ENCODE measurements at regions not wholly inside any gene's neighbourhood (a gene's known extent, or its start where the extent isn't known, plus 50 kb on each side); places are given as distances from the start of the nearest gene placed in this dataset.

DNA sequence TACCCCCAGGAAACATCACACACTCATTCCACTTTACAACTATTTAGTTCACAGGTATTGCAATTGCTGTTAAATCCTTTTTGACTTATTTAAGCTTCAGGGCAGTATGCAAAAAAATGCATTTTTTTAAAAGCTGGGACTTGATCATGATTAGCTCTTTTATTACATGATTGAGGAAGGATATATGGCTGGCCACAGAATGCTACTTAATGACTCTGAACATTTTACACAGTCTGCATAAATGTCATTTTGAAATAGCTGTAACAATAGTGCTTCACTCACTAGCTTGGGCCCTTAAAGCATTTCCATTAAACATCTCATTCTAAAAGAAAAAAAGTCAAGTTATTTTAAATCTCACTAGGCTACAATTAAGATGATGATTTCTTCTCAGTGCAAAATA lies 429.7 kb downstream of the FRK start:
- Histone ChIP-seq H3K79me2 (ENCODE audit: insufficient read depth, low read length) (no peaks in the 10 kb centered on the region), H3K27me3 (ENCODE audit: control insufficient read depth in 1 of 2, insufficient read depth in 2 of 2, low read length in 2 of 2) (no peaks in the 10 kb centered on the region), H3K36me3 (replicated peaks in 1 of 2; ENCODE audit: control insufficient read depth in 1 of 2, insufficient read depth in 2 of 2, low read length in 2 of 2) (no peaks in the 10 kb centered on the region), H3K27ac (ENCODE audit: extremely low read length, insufficient read depth, low read length) (no peak overlapping the region), H3K4me3 (replicated peaks in 1 of 3; ENCODE audit: insufficient read depth in 1 of 3, low read depth in 2 of 3, low read length in 3 of 3) (no peak overlapping the region), H2AFZ (ENCODE audit: low read length) (no peak overlapping the region), H3K9me3 (ENCODE audit: low read length) (no peaks in the 10 kb centered on the region), H4K20me1 (ENCODE audit: insufficient read depth, low read length) (no peaks in the 10 kb centered on the region), H3K4me1 (ENCODE audit: insufficient read depth, low read length) (no peaks in the 10 kb centered on the region), H3K9ac (ENCODE audit: insufficient read depth, low read depth, low read length) (no peak overlapping the region), H3K4me2 (ENCODE audit: low read depth, low read length) (no peak overlapping the region)
- DNase-seq (ENCODE audit: low spot score) (no peak), ATAC-seq (no peak), FAIRE-seq (no peak)
- no TSS peak for BruUV-seq (replicated peaks)
- in situ Hi-C loops (cut with HindIII; ENCODE audit: extremely low pct_ligation_motif_present, low pct_unique_long_range_greater_than_20kb) (no loop called here), intact Hi-C loops (cut with micrococcal nuclease; ENCODE audit: unreplicated experiment) (no loop called here)
- TF ChIP-seq SAP130 (CRISPR knock-in tag; IDR thresholded peaks at IDR 0.05; ENCODE audit: low read depth) = no peak
- CTCF ChIA-PET (ENCODE audit: low intra/inter-chr PET ratio, low total read pairs) = no interaction called here
- POLR2A ChIA-PET = no interaction called here

DNA sequence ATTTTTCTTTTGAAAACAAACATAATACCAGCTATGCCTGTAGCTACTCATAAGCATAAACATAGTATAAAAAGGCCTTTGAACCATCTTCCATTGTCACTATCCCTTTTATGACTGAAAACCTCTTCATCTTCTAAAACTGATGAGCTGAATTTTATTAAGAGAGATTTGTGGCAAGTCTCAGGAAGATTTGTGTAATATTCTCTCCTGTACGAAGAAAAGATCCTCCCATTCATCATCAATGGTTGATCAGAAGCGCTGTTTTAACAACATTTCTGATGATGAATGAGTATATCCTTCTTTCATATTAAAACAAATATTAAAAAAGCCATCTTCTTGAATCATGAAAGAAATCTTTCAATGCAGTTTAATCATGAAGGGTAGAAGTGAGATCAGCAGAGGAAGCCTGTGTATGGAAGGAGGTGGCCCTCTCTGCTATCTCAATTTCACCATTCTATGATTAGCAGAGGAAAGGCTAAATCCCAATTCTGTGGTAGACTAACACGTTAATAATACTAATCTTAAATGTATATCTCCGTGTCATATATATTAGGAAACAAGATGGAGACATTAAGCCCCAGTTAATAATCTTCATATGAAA lies 430.2 kb downstream of the FRK start:
- ATAC-seq (no peak), DNase-seq (ENCODE audit: low spot score) (no peak), FAIRE-seq (no peak)
- BruUV-seq (replicated peaks) = no TSS peak
- no peak overlapping the region for H3K4me3 ChIP-seq (replicated peaks in 1 of 3; ENCODE audit: insufficient read depth in 1 of 3, low read depth in 2 of 3, low read length in 3 of 3)
- H3K27me3 ChIP-seq (ENCODE audit: control insufficient read depth in 1 of 2, insufficient read depth in 2 of 2, low read length in 2 of 2) = no peaks in the 10 kb centered on the region
- H3K36me3 ChIP-seq (replicated peaks in 1 of 2; ENCODE audit: control insufficient read depth in 1 of 2, insufficient read depth in 2 of 2, low read length in 2 of 2) = no peaks in the 10 kb centered on the region
- no peaks in the 10 kb centered on the region for H4K20me1 ChIP-seq (ENCODE audit: insufficient read depth, low read length)
- no peaks in the 10 kb centered on the region for H3K4me1 ChIP-seq (ENCODE audit: insufficient read depth, low read length)
- no peak overlapping the region for H2AFZ ChIP-seq (ENCODE audit: low read length)
- POLR2A ChIA-PET = no interaction called here
- H3K4me2 ChIP-seq (ENCODE audit: low read depth, low read length) = no peak overlapping the region
- WGBS (ENCODE audit: low lambda C conversion rate) = under 1% methylated on average over 4 of the region's 4 CpGs
- intact Hi-C loops (cut with micrococcal nuclease; ENCODE audit: unreplicated experiment) (no loop called here), in situ Hi-C loops (cut with HindIII; ENCODE audit: extremely low pct_ligation_motif_present, low pct_unique_long_range_greater_than_20kb) (no loop called here)
- no peak overlapping the region for H3K9ac ChIP-seq (ENCODE audit: insufficient read depth, low read depth, low read length)
- H3K27ac ChIP-seq (ENCODE audit: extremely low read length, insufficient read depth, low read length) = no peak overlapping the region
- H3K79me2 ChIP-seq (ENCODE audit: insufficient read depth, low read length) = no peaks in the 10 kb centered on the region
- H3K9me3 ChIP-seq (ENCODE audit: low read length) = no peaks in the 10 kb centered on the region
- CTCF ChIA-PET (ENCODE audit: low intra/inter-chr PET ratio, low total read pairs) = no interaction called here
- TF ChIP-seq YEATS2 (CRISPR knock-in tag; IDR thresholded peaks at IDR 0.05; ENCODE audit: borderline replicate concordance) = no peak
- TF ChIP-seq MIER3 (CRISPR knock-in tag; IDR thresholded peaks at IDR 0.05; ENCODE audit: borderline replicate concordance) = no peak
- no peak for TF ChIP-seq ZNF710 (CRISPR knock-in tag; IDR thresholded peaks at IDR 0.05; ENCODE audit: borderline replicate concordance)
- TF ChIP-seq ZNF746 (CRISPR knock-in tag; IDR thresholded peaks at IDR 0.05) = no peak
- no peak for TF ChIP-seq STAT5B (CRISPR knock-in tag; IDR thresholded peaks at IDR 0.05)
- no peak for TF ChIP-seq TEAD2 (CRISPR knock-in tag; IDR thresholded peaks at IDR 0.05)
- TF ChIP-seq SOX6 (IDR thresholded peaks at IDR 0.05) = no peak
- TF ChIP-seq SOX6 (CRISPR knock-in tag; IDR thresholded peaks at IDR 0.05) = no peak
- no peak for TF ChIP-seq ZNF773 (CRISPR knock-in tag; IDR thresholded peaks at IDR 0.05; ENCODE audit: borderline replicate concordance)
- no peak for TF ChIP-seq ZNF329 (CRISPR knock-in tag; IDR thresholded peaks at IDR 0.05; ENCODE audit: low read depth)
- TF ChIP-seq ATRX (CRISPR knock-in tag; IDR thresholded peaks at IDR 0.05; ENCODE audit: borderline replicate concordance) = no peak
- no peak for TF ChIP-seq AGO1 (IDR thresholded peaks at IDR 0.05; ENCODE audit: low read depth, low read length, poor library complexity, severe bottlenecking)
- TF ChIP-seq, protein P1, sequence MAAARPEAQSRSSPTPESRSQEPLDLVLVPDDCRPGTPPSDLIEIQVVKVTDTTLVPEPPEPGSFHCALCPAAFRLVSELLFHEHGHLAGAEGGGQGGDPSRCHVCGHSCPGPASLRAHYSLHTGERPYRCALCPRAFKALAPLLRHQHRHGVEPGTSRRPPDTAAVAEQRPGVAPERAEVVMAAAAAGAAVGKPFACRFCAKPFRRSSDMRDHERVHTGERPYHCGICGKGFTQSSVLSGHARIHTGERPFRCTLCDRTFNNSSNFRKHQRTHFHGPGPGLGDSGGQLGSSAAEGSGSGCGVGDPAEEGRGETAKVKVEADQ (CRISPR knock-in tag; IDR thresholded peaks at IDR 0.05; ENCODE audit: borderline replicate concordance) = no peak
- no peak for TF ChIP-seq NFYB (CRISPR knock-in tag; IDR thresholded peaks at IDR 0.05)

Measured in HepG2 (cell line).